ENCODE measurements at regions not wholly inside any gene's neighbourhood (a gene's known extent, or its start where the extent isn't known, plus 50 kb on each side); places are given as distances from the start of the nearest gene placed in this dataset.
"Not testable (repeated sequence)": the region's sequence is repeated elsewhere in the genome, so short reads cannot be mapped to it uniquely, and the experiment has no call there.

DNA sequence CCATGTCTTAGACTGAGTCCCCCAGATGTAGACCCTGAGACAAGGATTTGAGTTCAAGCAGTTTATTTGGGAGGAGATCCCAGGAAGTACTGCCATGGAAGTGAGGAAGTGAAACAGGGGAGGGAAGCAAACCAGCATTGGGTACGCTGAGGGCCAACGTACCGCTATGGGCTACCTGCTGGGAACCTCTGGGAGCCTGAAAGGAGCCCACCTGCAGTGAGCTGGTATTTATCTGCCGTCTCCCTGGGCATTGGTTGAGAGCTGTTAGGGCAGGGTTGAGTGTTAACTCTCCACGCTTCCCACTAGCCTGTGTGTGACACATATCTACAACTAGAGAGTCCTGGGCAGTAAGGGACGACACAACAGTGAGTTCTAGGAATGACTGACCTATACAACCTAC lies 131.6 kb upstream of the SLC24A2 start:
- DNase-seq = no peak
- peaks cover 3% of the 10 kb centered on the region for H3K27me3 ChIP-seq (ENCODE audit: control insufficient read depth, insufficient read depth, low read length)
- H3K27ac ChIP-seq (ENCODE audit: low read length) = no peak overlapping the region
- H3K9me3 ChIP-seq (replicated peaks; ENCODE audit: control insufficient read depth, low read depth, low read length) = no peaks in the 10 kb centered on the region
- 77% methylated on average over 3 of the region's 6 CpGs for WGBS (ENCODE audit: insufficient coverage)
- H3K4me1 ChIP-seq (ENCODE audit: control insufficient read depth, insufficient read depth, low read length) = no peaks in the 10 kb centered on the region
- no peak overlapping the region for H3K4me3 ChIP-seq (ENCODE audit: low read length)
- H3K36me3 ChIP-seq (ENCODE audit: control insufficient read depth, insufficient read depth, low read length) = no peaks in the 10 kb centered on the region

DNA sequence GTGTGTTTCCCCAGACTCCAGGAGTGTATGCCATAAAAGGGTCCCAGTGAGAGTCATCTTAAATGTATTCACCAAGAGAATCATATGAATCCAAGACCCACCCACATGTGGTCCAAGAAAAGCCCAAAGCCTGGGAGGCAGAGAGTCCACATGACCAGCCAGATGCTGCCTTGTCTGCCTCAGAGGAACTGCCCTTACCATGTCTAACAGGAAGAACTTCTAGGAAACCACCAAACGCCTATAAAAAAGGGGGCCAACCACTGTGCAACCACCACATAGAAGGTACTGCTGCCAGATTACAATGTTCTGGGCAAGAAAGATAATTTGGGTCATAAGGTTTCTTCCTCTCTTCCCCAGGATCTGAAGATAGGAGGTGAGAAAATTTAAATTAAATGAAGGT lies 129.8 kb upstream of the SLC24A2 start:
- no peak overlapping the region for H3K27ac ChIP-seq (ENCODE audit: low read length)

DNA sequence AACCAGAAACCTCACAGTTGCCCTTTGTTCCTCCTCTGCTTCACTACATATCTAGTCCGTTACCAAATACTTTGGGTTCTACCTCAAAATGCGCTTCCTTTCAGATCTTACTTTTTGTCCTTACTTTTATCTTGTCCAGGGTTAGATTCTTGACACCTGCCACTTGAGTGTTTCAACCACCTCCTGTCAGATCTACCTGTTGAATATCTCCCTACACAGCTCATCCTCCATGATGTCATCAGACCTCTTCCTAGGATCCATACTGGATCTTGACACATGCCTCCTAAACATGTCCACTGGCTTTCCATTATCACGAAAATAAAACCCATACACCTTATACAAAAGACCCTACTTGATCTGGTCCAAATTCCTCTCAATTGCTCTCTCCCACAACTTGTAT lies 125.2 kb upstream of the SLC24A2 start:
- WGBS (ENCODE audit: insufficient coverage) = 94% methylated on average over 3 of the region's 3 CpGs
- no peak for DNase-seq
- H3K4me3 ChIP-seq (ENCODE audit: low read length) = no peak overlapping the region

More for the DNA sequence above, 129.8 kb upstream of the SLC24A2 start:
- DNase-seq = no peak
- H3K4me3 ChIP-seq (ENCODE audit: low read length) = no peak overlapping the region
- H3K36me3 ChIP-seq (ENCODE audit: control insufficient read depth, insufficient read depth, low read length) = no peaks in the 10 kb centered on the region
- no peaks in the 10 kb centered on the region for H3K9me3 ChIP-seq (replicated peaks; ENCODE audit: control insufficient read depth, low read depth, low read length)
- H3K4me1 ChIP-seq (ENCODE audit: control insufficient read depth, insufficient read depth, low read length) = no peaks in the 10 kb centered on the region
- peaks cover 3% of the 10 kb centered on the region for H3K27me3 ChIP-seq (ENCODE audit: control insufficient read depth, insufficient read depth, low read length)
- no CpG with 5 or more reads among the region's 1 CpG for WGBS (ENCODE audit: insufficient coverage)

DNA sequence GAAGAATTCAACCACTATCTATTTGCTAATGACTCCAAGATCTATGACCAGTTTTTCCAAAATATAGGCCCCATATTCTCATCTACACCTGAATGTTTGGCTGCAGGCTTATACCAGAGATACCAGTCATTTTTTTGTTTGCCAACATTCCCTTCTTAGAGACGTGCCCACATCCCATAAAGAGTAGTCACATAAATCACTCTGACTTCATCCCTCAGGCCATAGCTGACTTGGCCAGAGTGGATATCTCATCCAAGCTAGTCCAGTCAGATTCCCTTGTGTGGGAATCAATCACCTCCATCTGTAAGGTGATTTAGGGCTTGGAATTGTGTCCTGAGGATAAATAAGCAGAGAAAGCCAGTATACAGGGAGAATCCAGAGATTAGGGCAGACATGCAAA lies 124.3 kb upstream of the SLC24A2 start:
- no peak overlapping the region for H3K4me3 ChIP-seq (ENCODE audit: low read length)
- H3K36me3 ChIP-seq (ENCODE audit: control insufficient read depth, insufficient read depth, low read length) = no peaks in the 10 kb centered on the region
- no peaks in the 10 kb centered on the region for H3K27me3 ChIP-seq (ENCODE audit: control insufficient read depth, insufficient read depth, low read length)
- no peaks in the 10 kb centered on the region for H3K9me3 ChIP-seq (replicated peaks; ENCODE audit: control insufficient read depth, low read depth, low read length)
- 67% methylated on average over 1 of the region's 1 CpG for WGBS (ENCODE audit: insufficient coverage)
- H3K4me1 ChIP-seq (ENCODE audit: control insufficient read depth, insufficient read depth, low read length) = no peaks in the 10 kb centered on the region
- no peak overlapping the region for H3K27ac ChIP-seq (ENCODE audit: low read length)
- no peak for DNase-seq

More for the DNA sequence above, 125.2 kb upstream of the SLC24A2 start:
- no peak overlapping the region for H3K27ac ChIP-seq (ENCODE audit: low read length)
- no peaks in the 10 kb centered on the region for H3K4me1 ChIP-seq (ENCODE audit: control insufficient read depth, insufficient read depth, low read length)
- no peaks in the 10 kb centered on the region for H3K9me3 ChIP-seq (replicated peaks; ENCODE audit: control insufficient read depth, low read depth, low read length)
- H3K27me3 ChIP-seq (ENCODE audit: control insufficient read depth, insufficient read depth, low read length) = peaks cover 3% of the 10 kb centered on the region
- no peaks in the 10 kb centered on the region for H3K36me3 ChIP-seq (ENCODE audit: control insufficient read depth, insufficient read depth, low read length)

DNA sequence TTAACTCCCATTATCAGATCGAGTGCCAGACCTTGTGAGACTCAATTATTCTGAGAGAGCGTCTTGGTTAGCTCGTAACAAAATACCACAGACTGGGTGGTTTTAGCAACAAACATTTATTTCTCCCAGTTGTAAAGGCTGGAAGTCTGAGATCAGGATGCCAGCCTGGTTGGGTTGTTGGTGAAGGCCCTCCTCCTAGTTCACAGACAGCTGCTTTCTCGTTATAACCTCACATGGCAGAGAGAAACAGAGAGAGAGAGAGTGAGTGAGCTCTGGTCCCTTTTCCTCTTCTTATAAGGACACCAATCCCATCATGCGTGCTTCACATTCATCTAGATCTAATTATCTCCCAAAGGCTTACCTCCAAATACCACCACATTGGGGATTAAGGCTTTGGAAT lies 114.2 kb upstream of the SLC24A2 start:
- H3K4me1 ChIP-seq (ENCODE audit: control insufficient read depth, insufficient read depth, low read length) = no peaks in the 10 kb centered on the region
- no peaks in the 10 kb centered on the region for H3K36me3 ChIP-seq (ENCODE audit: control insufficient read depth, insufficient read depth, low read length)
- no peaks in the 10 kb centered on the region for H3K27me3 ChIP-seq (ENCODE audit: control insufficient read depth, insufficient read depth, low read length)
- no CpG with 5 or more reads among the region's 5 CpGs for WGBS (ENCODE audit: insufficient coverage)
- no peaks in the 10 kb centered on the region for H3K9me3 ChIP-seq (replicated peaks; ENCODE audit: control insufficient read depth, low read depth, low read length)
- H3K4me3 ChIP-seq (ENCODE audit: low read length) = no peak overlapping the region
- no peak overlapping the region for H3K27ac ChIP-seq (ENCODE audit: low read length)
- DNase-seq = no peak

DNA sequence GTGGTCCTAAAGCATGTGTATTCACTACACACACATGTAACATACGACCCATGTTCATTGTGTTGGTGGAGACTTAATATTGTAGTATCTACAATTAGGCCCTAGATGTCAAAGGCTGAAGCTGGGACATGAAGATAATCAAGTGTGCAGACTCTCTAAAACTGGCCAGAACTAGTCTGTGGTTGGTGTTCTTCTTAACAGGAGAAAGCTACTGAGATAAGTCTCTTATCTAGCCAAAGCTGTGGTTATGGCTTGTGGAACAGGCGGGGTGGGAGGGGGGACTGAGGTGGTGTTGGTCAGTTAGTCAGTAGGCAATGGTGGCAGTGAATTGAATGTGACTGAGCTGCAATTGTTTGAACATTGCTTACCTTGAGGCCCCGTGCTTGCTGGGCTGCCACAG lies 112.7 kb upstream of the SLC24A2 start:
- Histone ChIP-seq H3K4me1 (ENCODE audit: control insufficient read depth, insufficient read depth, low read length) (no peaks in the 10 kb centered on the region), H3K27ac (ENCODE audit: low read length) (no peak overlapping the region), H3K9me3 (replicated peaks; ENCODE audit: control insufficient read depth, low read depth, low read length) (no peaks in the 10 kb centered on the region), H3K4me3 (ENCODE audit: low read length) (no peak overlapping the region), H3K36me3 (ENCODE audit: control insufficient read depth, insufficient read depth, low read length) (no peaks in the 10 kb centered on the region), H3K27me3 (ENCODE audit: control insufficient read depth, insufficient read depth, low read length) (no peaks in the 10 kb centered on the region)
- WGBS (ENCODE audit: insufficient coverage) = 77% methylated on average over 2 of the region's 3 CpGs
- no peak for DNase-seq

DNA sequence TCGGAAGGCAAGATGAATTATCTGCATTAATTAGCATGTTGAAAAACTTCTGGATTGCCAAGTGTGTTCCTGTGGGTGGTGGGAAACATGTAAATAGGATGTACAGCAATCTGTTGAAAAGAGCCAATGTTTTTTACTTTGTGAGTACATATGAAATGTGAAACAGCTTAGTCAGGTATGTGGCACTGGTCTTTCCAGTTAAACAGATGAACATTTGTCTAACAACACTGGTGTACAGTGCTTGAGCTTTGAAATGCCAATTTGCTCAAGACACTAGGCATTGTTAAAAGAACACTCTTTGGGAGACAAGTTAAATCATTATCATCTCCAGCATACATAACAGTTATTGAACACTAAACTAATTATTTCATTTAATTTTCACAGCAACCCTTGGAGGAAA lies 107.3 kb upstream of the SLC24A2 start:
- no peaks in the 10 kb centered on the region for H3K27me3 ChIP-seq (ENCODE audit: control insufficient read depth, insufficient read depth, low read length)
- H3K27ac ChIP-seq (ENCODE audit: low read length) = no peak overlapping the region
- no peaks in the 10 kb centered on the region for H3K36me3 ChIP-seq (ENCODE audit: control insufficient read depth, insufficient read depth, low read length)
- H3K4me1 ChIP-seq (ENCODE audit: control insufficient read depth, insufficient read depth, low read length) = no peaks in the 10 kb centered on the region
- no peak overlapping the region for H3K4me3 ChIP-seq (ENCODE audit: low read length)
- no peak for DNase-seq
- 100% methylated on average over 1 of the region's 1 CpG for WGBS (ENCODE audit: insufficient coverage)
- H3K9me3 ChIP-seq (replicated peaks; ENCODE audit: control insufficient read depth, low read depth, low read length) = no peaks in the 10 kb centered on the region

DNA sequence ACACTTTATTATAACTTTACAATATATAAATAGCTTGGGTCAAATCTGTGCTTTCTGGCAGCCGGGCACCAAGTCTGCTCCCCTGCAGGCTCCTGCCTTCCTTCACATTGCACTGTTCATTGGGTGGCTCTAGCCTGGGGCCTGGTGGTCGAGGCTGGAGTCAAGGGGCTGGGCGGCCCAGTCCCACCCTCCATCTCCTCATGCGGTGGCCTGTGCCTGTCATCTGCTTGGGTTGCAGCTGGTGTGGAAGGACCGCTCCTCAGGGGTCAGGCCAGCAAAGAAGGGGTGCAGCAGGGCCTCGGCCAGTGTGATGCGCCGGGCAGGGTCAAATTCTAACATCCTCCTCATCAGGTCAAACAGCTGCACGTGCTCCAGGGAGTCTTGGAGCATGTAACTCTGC lies 106.7 kb upstream of the SLC24A2 start:
- not testable (repeated sequence) for H3K9me3 ChIP-seq (replicated peaks; ENCODE audit: control insufficient read depth, low read depth, low read length); DNase-seq; H3K4me3 ChIP-seq (ENCODE audit: low read length); H3K36me3 ChIP-seq (ENCODE audit: control insufficient read depth, insufficient read depth, low read length); H3K4me1 ChIP-seq (ENCODE audit: control insufficient read depth, insufficient read depth, low read length); H3K27me3 ChIP-seq (ENCODE audit: control insufficient read depth, insufficient read depth, low read length); H3K27ac ChIP-seq (ENCODE audit: low read length)
- WGBS (ENCODE audit: insufficient coverage) = no CpG with 5 or more reads among the region's 9 CpGs

DNA sequence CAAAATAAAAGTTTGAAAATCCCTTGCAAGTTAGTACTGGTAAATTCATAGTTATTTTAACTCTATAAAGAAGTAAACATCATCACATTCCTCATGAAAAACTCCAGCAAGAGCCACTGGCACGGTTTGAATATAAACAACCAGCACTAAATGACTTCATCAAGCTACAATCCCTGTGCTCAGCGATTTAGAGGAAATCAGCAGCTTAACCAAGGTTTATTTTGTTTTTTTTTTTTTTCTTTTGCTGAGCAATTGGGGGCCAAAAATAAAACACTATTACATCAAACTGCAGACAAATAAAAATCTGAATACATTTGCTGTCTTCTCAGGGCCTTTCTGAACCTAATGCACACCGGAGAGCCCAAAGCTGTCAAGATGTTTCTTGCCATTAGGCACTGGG lies 106.2 kb upstream of the SLC24A2 start:
- H3K36me3 ChIP-seq (ENCODE audit: control insufficient read depth, insufficient read depth, low read length) = no peaks in the 10 kb centered on the region
- H3K27me3 ChIP-seq (ENCODE audit: control insufficient read depth, insufficient read depth, low read length) = no peaks in the 10 kb centered on the region
- DNase-seq = peak; percentile 60
- no peak overlapping the region for H3K4me3 ChIP-seq (ENCODE audit: low read length)
- no peak overlapping the region for H3K27ac ChIP-seq (ENCODE audit: low read length)
- H3K4me1 ChIP-seq (ENCODE audit: control insufficient read depth, insufficient read depth, low read length) = no peaks in the 10 kb centered on the region
- H3K9me3 ChIP-seq (replicated peaks; ENCODE audit: control insufficient read depth, low read depth, low read length) = no peaks in the 10 kb centered on the region
- WGBS (ENCODE audit: insufficient coverage) = no CpG with 5 or more reads among the region's 3 CpGs

DNA sequence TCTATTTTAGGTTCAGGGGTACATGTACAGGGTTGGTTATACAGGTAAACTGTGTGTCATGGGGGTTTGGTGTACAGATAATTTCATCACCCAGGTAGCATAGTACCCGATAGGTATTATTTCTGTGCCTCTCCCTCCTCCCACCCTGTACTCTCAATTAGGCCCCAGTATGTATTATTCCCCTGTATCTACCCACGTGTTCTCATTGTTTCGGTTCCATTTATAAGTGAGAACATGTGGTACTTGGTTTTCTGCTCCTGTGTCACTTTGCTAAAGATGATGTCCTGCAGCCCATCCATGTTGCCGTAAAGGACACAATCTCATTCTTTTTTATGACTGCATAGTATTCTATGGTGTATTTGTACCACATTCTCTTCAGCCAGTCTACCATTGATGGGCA lies 96.8 kb upstream of the SLC24A2 start:
- WGBS (ENCODE audit: insufficient coverage) = no CpG with 5 or more reads among the region's 4 CpGs
- no peak for DNase-seq
- Histone ChIP-seq H3K9me3 (replicated peaks; ENCODE audit: control insufficient read depth, low read depth, low read length) (no peaks in the 10 kb centered on the region), H3K36me3 (ENCODE audit: control insufficient read depth, insufficient read depth, low read length) (no peaks in the 10 kb centered on the region), H3K27me3 (ENCODE audit: control insufficient read depth, insufficient read depth, low read length) (no peaks in the 10 kb centered on the region), H3K4me1 (ENCODE audit: control insufficient read depth, insufficient read depth, low read length) (no peaks in the 10 kb centered on the region), H3K27ac (ENCODE audit: low read length) (no peak overlapping the region), H3K4me3 (ENCODE audit: low read length) (no peak overlapping the region)

DNA sequence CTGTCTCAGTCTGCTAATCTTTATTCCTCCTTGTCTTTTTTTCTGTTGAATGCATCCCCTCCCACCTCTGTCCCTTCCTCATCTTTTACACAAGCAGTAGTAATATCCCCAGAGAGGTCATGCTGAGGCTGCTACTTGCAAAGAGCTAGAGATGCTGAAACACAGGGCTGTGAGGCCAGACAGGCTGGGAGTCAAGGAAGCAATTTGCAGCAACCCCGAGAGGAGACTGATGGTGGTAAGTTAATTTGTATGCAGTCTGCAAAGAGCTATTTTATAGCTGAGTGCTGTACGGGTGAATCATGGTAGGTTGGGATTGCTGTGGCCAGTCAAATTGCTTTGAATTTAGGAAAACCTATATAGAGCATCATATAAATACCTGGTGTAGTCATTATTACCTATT lies 90.2 kb upstream of the SLC24A2 start:
- DNase-seq = no peak
- no peaks in the 10 kb centered on the region for H3K4me1 ChIP-seq (ENCODE audit: control insufficient read depth, insufficient read depth, low read length)
- WGBS (ENCODE audit: insufficient coverage) = 17% methylated on average over 1 of the region's 2 CpGs

More for the DNA sequence above, 90.2 kb upstream of the SLC24A2 start:
- Histone ChIP-seq H3K36me3 (ENCODE audit: control insufficient read depth, insufficient read depth, low read length) (no peaks in the 10 kb centered on the region), H3K27ac (ENCODE audit: low read length) (no peak overlapping the region), H3K9me3 (replicated peaks; ENCODE audit: control insufficient read depth, low read depth, low read length) (no peaks in the 10 kb centered on the region), H3K4me3 (ENCODE audit: low read length) (no peak overlapping the region), H3K27me3 (ENCODE audit: control insufficient read depth, insufficient read depth, low read length) (no peaks in the 10 kb centered on the region)
